ENCODE measurements at regions not wholly inside any gene's neighbourhood (a gene's known extent, or its start where the extent isn't known, plus 50 kb on each side); places are given as distances from the start of the nearest gene placed in this dataset.

GRCh38 chr16:17691899-17692176, 221.1 kb upstream of the XYLT1 start:
- Mint-ChIP-seq H3K36me3 (ENCODE audit: low read depth) (no peaks in the 10 kb centered on the region), H3K4me1 (ENCODE audit: low read depth) (no peaks in the 10 kb centered on the region), H3K9me3 (no peaks in the 10 kb centered on the region), H3K27me3 (peaks cover 30% of the 10 kb centered on the region), H3K4me3 (no peak overlapping the region), H3K27ac (no peak overlapping the region)

- no peak overlapping the region for H3K27ac Mint-ChIP-seq
- no peaks in the 10 kb centered on the region for H3K9me3 Mint-ChIP-seq
- H3K27me3 Mint-ChIP-seq: peaks cover 32% of the 10 kb centered on the region
Observed at GRCh38 chr16:17691106-17691898, 220.5 kb upstream of the XYLT1 start.

GRCh38 chr16:17685447-17685846, 214.7 kb upstream of the XYLT1 start:
- no peaks in the 10 kb centered on the region for H3K4me1 Mint-ChIP-seq (ENCODE audit: low read depth)
- no peaks in the 10 kb centered on the region for H3K36me3 Mint-ChIP-seq (ENCODE audit: low read depth)
- H3K27ac Mint-ChIP-seq: no peak overlapping the region
- peaks cover 4% of the 10 kb centered on the region for H3K9me3 Mint-ChIP-seq
- peaks cover 24% of the 10 kb centered on the region for H3K27me3 Mint-ChIP-seq
- no peak overlapping the region for H3K4me3 Mint-ChIP-seq

More at GRCh38 chr16:17691106-17691898, 220.5 kb upstream of the XYLT1 start:
- H3K4me1 Mint-ChIP-seq (ENCODE audit: low read depth): no peaks in the 10 kb centered on the region
- H3K36me3 Mint-ChIP-seq (ENCODE audit: low read depth): no peaks in the 10 kb centered on the region
- no peak overlapping the region for H3K4me3 Mint-ChIP-seq

GRCh38 chr16:17683281-17683680, 212.5 kb upstream of the XYLT1 start:
- Mint-ChIP-seq H3K4me3 (no peak overlapping the region), H3K27ac (no peak overlapping the region), H3K36me3 (ENCODE audit: low read depth) (no peaks in the 10 kb centered on the region), H3K4me1 (ENCODE audit: low read depth) (no peaks in the 10 kb centered on the region), H3K9me3 (peaks cover 10% of the 10 kb centered on the region), H3K27me3 (peaks cover 27% of the 10 kb centered on the region)

- Mint-ChIP-seq H3K4me1 (ENCODE audit: low read depth) (no peaks in the 10 kb centered on the region), H3K27me3 (peaks cover 20% of the 10 kb centered on the region), H3K9me3 (peaks cover 10% of the 10 kb centered on the region), H3K36me3 (ENCODE audit: low read depth) (no peaks in the 10 kb centered on the region), H3K27ac (no peak overlapping the region), H3K4me3 (no peak overlapping the region)
Observed at GRCh38 chr16:17676171-17676570, 205.4 kb upstream of the XYLT1 start.

GRCh38 chr16:17668386-17668785, 197.6 kb upstream of the XYLT1 start:
- H3K27ac Mint-ChIP-seq: no peak overlapping the region
- peaks cover 4% of the 10 kb centered on the region for H3K4me1 Mint-ChIP-seq (ENCODE audit: low read depth)
- no peaks in the 10 kb centered on the region for H3K9me3 Mint-ChIP-seq
- H3K4me3 Mint-ChIP-seq: no peak overlapping the region
- peaks cover 8% of the 10 kb centered on the region for H3K27me3 Mint-ChIP-seq
- no peaks in the 10 kb centered on the region for H3K36me3 Mint-ChIP-seq (ENCODE audit: low read depth)

GRCh38 chr16:17666293-17666692, 195.5 kb upstream of the XYLT1 start:
- no peaks in the 10 kb centered on the region for H3K36me3 Mint-ChIP-seq (ENCODE audit: low read depth)
- peaks cover 8% of the 10 kb centered on the region for H3K27me3 Mint-ChIP-seq
- H3K9me3 Mint-ChIP-seq: no peaks in the 10 kb centered on the region
- no peak overlapping the region for H3K27ac Mint-ChIP-seq
- no peak overlapping the region for H3K4me3 Mint-ChIP-seq
- peaks cover 4% of the 10 kb centered on the region for H3K4me1 Mint-ChIP-seq (ENCODE audit: low read depth)

GRCh38 chr16:17658881-17659280, 188.1 kb upstream of the XYLT1 start:
- Mint-ChIP-seq H3K27me3 (peaks cover 21% of the 10 kb centered on the region), H3K9me3 (no peaks in the 10 kb centered on the region), H3K36me3 (ENCODE audit: low read depth) (no peaks in the 10 kb centered on the region), H3K4me3 (no peak overlapping the region), H3K27ac (no peak overlapping the region), H3K4me1 (ENCODE audit: low read depth) (no peaks in the 10 kb centered on the region)

- peaks cover 31% of the 10 kb centered on the region for H3K27me3 Mint-ChIP-seq
Observed at GRCh38 chr16:17657045-17657444, 186.3 kb upstream of the XYLT1 start.

GRCh38 chr16:17654571-17654970, 183.8 kb upstream of the XYLT1 start:
- Mint-ChIP-seq H3K27ac (no peak overlapping the region), H3K4me3 (no peak overlapping the region), H3K27me3 (peaks cover 34% of the 10 kb centered on the region), H3K9me3 (no peaks in the 10 kb centered on the region), H3K4me1 (ENCODE audit: low read depth) (no peaks in the 10 kb centered on the region), H3K36me3 (ENCODE audit: low read depth) (no peaks in the 10 kb centered on the region)

More at GRCh38 chr16:17657045-17657444, 186.3 kb upstream of the XYLT1 start:
- H3K9me3 Mint-ChIP-seq: no peaks in the 10 kb centered on the region
- H3K4me3 Mint-ChIP-seq: no peak overlapping the region
- H3K36me3 Mint-ChIP-seq (ENCODE audit: low read depth): no peaks in the 10 kb centered on the region
- no peaks in the 10 kb centered on the region for H3K4me1 Mint-ChIP-seq (ENCODE audit: low read depth)
- H3K27ac Mint-ChIP-seq: no peak overlapping the region

GRCh38 chr16:17654142-17654541, 183.4 kb upstream of the XYLT1 start:
- no peak overlapping the region for H3K27ac Mint-ChIP-seq
- no peaks in the 10 kb centered on the region for H3K4me1 Mint-ChIP-seq (ENCODE audit: low read depth)
- H3K9me3 Mint-ChIP-seq: no peaks in the 10 kb centered on the region
- peaks cover 34% of the 10 kb centered on the region for H3K27me3 Mint-ChIP-seq
- H3K36me3 Mint-ChIP-seq (ENCODE audit: low read depth): no peaks in the 10 kb centered on the region
- no peak overlapping the region for H3K4me3 Mint-ChIP-seq

- Mint-ChIP-seq H3K4me3 (no peak overlapping the region), H3K27me3 (peaks cover 18% of the 10 kb centered on the region), H3K4me1 (ENCODE audit: low read depth) (no peaks in the 10 kb centered on the region), H3K9me3 (no peaks in the 10 kb centered on the region), H3K27ac (no peak overlapping the region), H3K36me3 (ENCODE audit: low read depth) (no peaks in the 10 kb centered on the region)
Observed at GRCh38 chr16:17647879-17648872, 177.4 kb upstream of the XYLT1 start.

GRCh38 chr16:17643935-17644334, 173.2 kb upstream of the XYLT1 start:
- Mint-ChIP-seq H3K27ac (no peak overlapping the region), H3K4me3 (no peak overlapping the region), H3K36me3 (ENCODE audit: low read depth) (no peaks in the 10 kb centered on the region), H3K27me3 (peaks cover 24% of the 10 kb centered on the region), H3K9me3 (no peaks in the 10 kb centered on the region), H3K4me1 (ENCODE audit: low read depth) (no peaks in the 10 kb centered on the region)

GRCh38 chr16:17641990-17642389, 171.2 kb upstream of the XYLT1 start:
- H3K4me3 Mint-ChIP-seq: no peak overlapping the region
- H3K4me1 Mint-ChIP-seq (ENCODE audit: low read depth): peaks cover 7% of the 10 kb centered on the region
- no peaks in the 10 kb centered on the region for H3K36me3 Mint-ChIP-seq (ENCODE audit: low read depth)
- H3K9me3 Mint-ChIP-seq: peaks cover 8% of the 10 kb centered on the region
- no peak overlapping the region for H3K27ac Mint-ChIP-seq
- H3K27me3 Mint-ChIP-seq: peaks cover 24% of the 10 kb centered on the region

GRCh38 chr16:17638134-17638533, 167.4 kb upstream of the XYLT1 start:
- H3K4me1 Mint-ChIP-seq (ENCODE audit: low read depth): peaks cover 7% of the 10 kb centered on the region
- H3K9me3 Mint-ChIP-seq: peaks cover 8% of the 10 kb centered on the region
- H3K27me3 Mint-ChIP-seq: peaks cover 24% of the 10 kb centered on the region
- H3K36me3 Mint-ChIP-seq (ENCODE audit: low read depth): no peaks in the 10 kb centered on the region
- no peak overlapping the region for H3K27ac Mint-ChIP-seq
- H3K4me3 Mint-ChIP-seq: no peak overlapping the region
